Progenitor cell of endocrine pancreas (in vitro differentiated cells): ENCODE measurements at regions not wholly inside any gene's neighbourhood (a gene's known extent, or its start where the extent isn't known, plus 50 kb on each side); places are given as distances from the start of the nearest gene placed in this dataset.

Experiments used
- DNase-seq: peaks from one replicate; pipeline ENCODE4 v3.0.0; 2021; ENCODE audit warnings: low spot score; ENCODE audit not compliant: unreplicated experiment
- H3K27ac Mint-ChIP-seq: 2 replicates; pipeline ENCODE4 v1.8.0; 2021; ENCODE audit warnings: mild to moderate bottlenecking, moderate library complexity, mixed read lengths
- H3K27me3 Mint-ChIP-seq: 2 replicates; pipeline ENCODE4 v1.8.0; 2021; ENCODE audit warnings: mixed read lengths
- H3K36me3 Mint-ChIP-seq: 2 replicates; pipeline ENCODE4 v1.8.0; 2022; ENCODE audit warnings: mixed read lengths; ENCODE audit not compliant: insufficient read depth
- H3K4me1 Mint-ChIP-seq: 2 replicates; pipeline ENCODE4 v1.8.0; 2021; ENCODE audit warnings: low read depth, mixed read lengths
- H3K4me3 Mint-ChIP-seq: 2 replicates; pipeline ENCODE4 v1.8.0; 2021; ENCODE audit warnings: low read depth, mild to moderate bottlenecking, moderate library complexity, mixed read lengths
- H3K9me3 Mint-ChIP-seq: 2 replicates; pipeline ENCODE4 v1.8.0; 2021; ENCODE audit warnings: low read depth, mixed read lengths
- CTCF ChIP-seq: fragments of 200-600 bp; sonication (generic); IDR thresholded peaks from one replicate; pipeline ENCODE4 v1.5.0; 2021; ENCODE audit warnings: antibody characterized with exemption, mild to moderate bottlenecking; ENCODE audit not compliant: unreplicated experiment

- Mint-ChIP-seq H3K36me3 (peaks cover 4% of the 10 kb centered on the region), H3K27ac (no peak overlapping the region), H3K27me3 (no peaks in the 10 kb centered on the region), H3K4me1 (peaks cover 27% of the 10 kb centered on the region), H3K9me3 (peaks cover 11% of the 10 kb centered on the region), H3K4me3 (no peak overlapping the region)
- no peak for TF ChIP-seq CTCF
- no peak for DNase-seq
Observed at GRCh38 chr7:21368317-21368716, 59.6 kb upstream of the SP4 start.

- DNase-seq = no peak
- H3K36me3 Mint-ChIP-seq = peaks cover 4% of the 10 kb centered on the region
- no peaks in the 10 kb centered on the region for H3K27me3 Mint-ChIP-seq
- TF ChIP-seq CTCF = no peak
- H3K27ac Mint-ChIP-seq = peak overlapping the region; percentile 72
- no peak overlapping the region for H3K4me3 Mint-ChIP-seq
- H3K4me1 Mint-ChIP-seq = peaks cover 27% of the 10 kb centered on the region
- H3K9me3 Mint-ChIP-seq = peaks cover 11% of the 10 kb centered on the region
Observed at GRCh38 chr7:21370283-21370982, 57.5 kb upstream of the SP4 start.

GRCh38 chr7:21371360-21371759 lies 56.5 kb upstream of the SP4 start:
- Mint-ChIP-seq H3K27me3 (no peaks in the 10 kb centered on the region), H3K9me3 (peaks cover 7% of the 10 kb centered on the region), H3K36me3 (peaks cover 4% of the 10 kb centered on the region), H3K4me1 (peaks cover 20% of the 10 kb centered on the region), H3K27ac (peak overlapping the region; percentile 47), H3K4me3 (no peak overlapping the region)
- DNase-seq = no peak
- TF ChIP-seq CTCF = no peak

GRCh38 chr7:21373031-21373430 lies 54.9 kb upstream of the SP4 start:
- no peak for DNase-seq
- Mint-ChIP-seq H3K4me1 (peaks cover 11% of the 10 kb centered on the region), H3K27me3 (no peaks in the 10 kb centered on the region), H3K9me3 (peaks cover 17% of the 10 kb centered on the region), H3K36me3 (peaks cover 9% of the 10 kb centered on the region), H3K4me3 (no peak overlapping the region), H3K27ac (no peak overlapping the region)
- TF ChIP-seq CTCF = no peak

GRCh38 chr7:21374134-21374533 lies 53.7 kb upstream of the SP4 start:
- Mint-ChIP-seq H3K27ac (no peak overlapping the region), H3K36me3 (peaks cover 9% of the 10 kb centered on the region), H3K4me1 (peaks cover 11% of the 10 kb centered on the region), H3K27me3 (no peaks in the 10 kb centered on the region), H3K4me3 (no peak overlapping the region), H3K9me3 (peaks cover 21% of the 10 kb centered on the region)
- DNase-seq = no peak
- no peak for TF ChIP-seq CTCF
